K562 (cell line): ENCODE measurements at regions not wholly inside any gene's neighbourhood (a gene's known extent, or its start where the extent isn't known, plus 50 kb on each side); places are given as distances from the start of the nearest gene placed in this dataset.

ENCODE experiments used
- ATAC-seq: fragments of 200-7000 bp; cut with Tn5 transposase; 3 replicates; pipeline ENCODE4 v1.9.1; 2020; ENCODE audit warnings: moderate library complexity
- BruUV-seq: library from RNA; stranded (reverse); fragments of 400-500 nt; replicated peaks from 2 replicates; lab custom pipeline; 2021; lab: Mats Ljungman, UMichigan
- CTCF ChIA-PET: fragments of 300-600 bp; formaldehyde crosslinking; extraction: SDS; loops from one replicate; lab custom pipeline; 2021; ENCODE audit warnings: low intra/inter-chr PET ratio; lab: Yijun Ruan, JAX
- POLR2A ChIA-PET: fragments of 300-600, 350-650 bp; sonication (Branson Sonifier 250); formaldehyde crosslinking; extraction: SDS; loops from one replicate; lab custom pipeline; 2021; ENCODE audit warnings: antibody characterized with exemption, inconsistent platforms; lab: Yijun Ruan, JAX
- DNase-seq, 4 experiments: peaks; one replicate each; pipeline versions ENCODE4 v3.0.0 to v3.0.0-alpha.2; 2011 to 2018; ENCODE audit warnings: low spot score in 3 of 4, mixed read lengths in 3 of 4; ENCODE audit errors: extremely low read depth in 1 of 4
- FAIRE-seq: peaks from 2 replicates; lab custom pipeline; 2011; peaks lifted over from hg19 to GRCh38; lab: Jason Lieb, UNC
- H2AFZ ChIP-seq: 2 replicates; pipeline ENCODE4 v1.6.0; 2011; ENCODE audit warnings: low read depth, low read length, control low read depth, inconsistent platforms
- H3K27ac ChIP-seq: fragments of 200-600 bp; 3 replicates; pipeline ENCODE4 v1.8.0; 2011; ENCODE audit warnings: low read depth, mild to moderate bottlenecking, control low read depth, inconsistent platforms, low read length, moderate library complexity, mixed read lengths; ENCODE audit errors: extremely low read depth
- H3K27me3 ChIP-seq, 2 experiments: fragments of 300-600 bp in 1 of 2; 2 replicates in 1 of 2; 3 replicates in 1 of 2; pipeline versions ENCODE4 v1.6.0 to v1.8.0; 2011; ENCODE audit warnings: inconsistent platforms in 2 of 2, low read length in 2 of 2, mild to moderate bottlenecking in 1 of 2, mixed read lengths in 1 of 2, moderate library complexity in 1 of 2; ENCODE audit not compliant: control insufficient read depth in 2 of 2, insufficient read depth in 2 of 2
- H3K36me3 ChIP-seq: fragments of 300-600 bp; 3 replicates; pipeline ENCODE4 v1.8.0; 2011; ENCODE audit warnings: mild to moderate bottlenecking, low read length, inconsistent platforms; ENCODE audit not compliant: control insufficient read depth, insufficient read depth
- H3K4me1 ChIP-seq, 2 experiments: fragments of 200-600 bp in 1 of 2; replicated peaks in 1 of 2; 2 replicates in 1 of 2; 3 replicates in 1 of 2; pipeline versions ENCODE4 v1.5.1 to v1.8.0; 2011; ENCODE audit warnings: inconsistent platforms in 2 of 2, low read length in 2 of 2, mild to moderate bottlenecking in 1 of 2, mixed read lengths in 1 of 2, moderate library complexity in 1 of 2; ENCODE audit not compliant: control insufficient read depth in 2 of 2, insufficient read depth in 2 of 2
- H3K4me2 ChIP-seq: 2 replicates; pipeline ENCODE4 v1.6.1; 2011; ENCODE audit warnings: low read length, control low read depth, inconsistent platforms, mixed read lengths; ENCODE audit not compliant: insufficient read depth
- H3K4me3 ChIP-seq: fragments of 200-600 bp; sonication (generic), shearing (Covaris generic); 2 replicates; pipeline ENCODE4 v1.5.1; 2016; ENCODE audit warnings: control low read depth, inconsistent platforms
- H3K79me2 ChIP-seq: fragments of 200-600 bp; 3 replicates; pipeline ENCODE4 v1.8.0; 2011; ENCODE audit warnings: low read length, inconsistent platforms; ENCODE audit not compliant: control insufficient read depth, insufficient read depth
- H3K9ac ChIP-seq, 2 experiments: 2 replicates each; pipeline versions ENCODE4 v1.6.0 to v1.6.1; 2011; ENCODE audit warnings: low read depth in 2 of 2, low read length in 2 of 2, control low read depth in 1 of 2, inconsistent platforms in 1 of 2, mild to moderate bottlenecking in 1 of 2, mixed read lengths in 1 of 2; ENCODE audit not compliant: insufficient read depth in 1 of 2
- H3K9me1 ChIP-seq: one replicate; pipeline ENCODE4 v1.6.0; 2011; ENCODE audit warnings: inconsistent platforms, mild to moderate bottlenecking, low read length, moderate library complexity; ENCODE audit not compliant: control insufficient read depth, insufficient read depth
- H3K9me3 ChIP-seq: replicated peaks from 2 replicates; pipeline ENCODE4 v1.5.1; 2011; ENCODE audit warnings: low read depth, low read length, inconsistent platforms; ENCODE audit not compliant: control insufficient read depth, insufficient read depth
- H4K20me1 ChIP-seq: replicated peaks from 2 replicates; pipeline ENCODE4 v1.6.1; 2011; ENCODE audit warnings: low read length, inconsistent platforms, mixed read lengths; ENCODE audit not compliant: control insufficient read depth, insufficient read depth
- EP300 ChIP-seq: IDR thresholded peaks from 2 replicates; pipeline ENCODE4 v1.6.1; 2012; ENCODE audit warnings: low read length, improper control_type of control experiment
- ILK ChIP-seq: fragments of 450-650 bp; IDR thresholded peaks from 2 replicates; pipeline ENCODE4 v1.6.1; 2016; ENCODE audit warnings: missing genetic modification characterization, low read depth, mild to moderate bottlenecking, missing compliant biosample characterization, moderate library complexity, borderline replicate concordance
- KLF6 ChIP-seq: fragments of 250-450 bp; sonication (Bioruptor Pico); IDR thresholded peaks from 2 replicates; pipeline ENCODE4 v1.4.0; 2020; ENCODE audit warnings: mild to moderate bottlenecking, moderate library complexity, borderline replicate concordance
- OTX1 ChIP-seq: fragments of 450-650 bp; formaldehyde crosslinking; IDR thresholded peaks from 2 replicates; pipeline ENCODE4 v1.4.0; 2022; ENCODE audit warnings: mild to moderate bottlenecking
- POLR2B ChIP-seq: fragments of 450-650 bp; IDR thresholded peaks from 2 replicates; pipeline ENCODE4 v1.6.1; 2018; ENCODE audit warnings: low read depth; ENCODE audit not compliant: partially characterized antibody
- RUNX1 ChIP-seq: sonication (generic); IDR thresholded peaks from 2 replicates; pipeline ENCODE4 v1.6.1; 2016; ENCODE audit warnings: antibody characterized with exemption, low read depth
- TEAD1 ChIP-seq, 2 experiments: fragments of 450-650 bp in 1 of 2; sonication (generic) in 1 of 2; formaldehyde crosslinking; IDR thresholded peaks; 2 replicates each; pipeline versions ENCODE4 v1.4.0 to v1.8.0; 2020 to 2022; ENCODE audit warnings: mild to moderate bottlenecking in 2 of 2, missing genetic modification reagents in 1 of 2
- ZNF134 ChIP-seq: fragments of 250-450 bp; sonication (Bioruptor Pico); conservative IDR thresholded peaks from 2 replicates; pipeline ENCODE4 v1.4.0; 2020
- ZNF780A ChIP-seq: fragments of 250-450 bp; sonication (Bioruptor Pico); IDR thresholded peaks from 2 replicates; pipeline ENCODE4 v1.5.0; 2021; ENCODE audit warnings: mild to moderate bottlenecking
- WGBS: fragments of 100-300 bp; shearing (Covaris generic); methylation state at CpG from one replicate; pipeline ENCODE4 v1.1.6; 2016; ENCODE audit warnings: low coverage, mixed read lengths; ENCODE audit not compliant: insufficient coverage; ENCODE audit errors: missing lambda C conversion rate; 5-methylcytosine and 5-hydroxymethylcytosine counted together
- in situ Hi-C: fragments of 300-500 bp; cut with MboI; formaldehyde crosslinking; loops from 4 replicates; pipeline ENCODE4 v1.15.0; 2018; ENCODE audit warnings: inconsistent platforms, mixed read lengths
- intact Hi-C: fragments of 100-400 bp; cut with micrococcal nuclease; formaldehyde crosslinking; loops from 2 replicates; pipeline ENCODE4 v1.14.2; 2022
- TF ChIP-seq, protein P1 (sequence below): fragments of 200-800 bp; sonication (Bioruptor generic); IDR thresholded peaks from 2 replicates; pipeline ENCODE4 v1.6.1; 2016; ENCODE audit warnings: missing genetic modification characterization, missing compliant biosample characterization
- TF ChIP-seq, protein P2 (sequence below): fragments of 450-650 bp; IDR thresholded peaks from 2 replicates; pipeline ENCODE4 v1.6.1; 2018; ENCODE audit warnings: mild to moderate bottlenecking, low read depth; ENCODE audit not compliant: partially characterized antibody

DNA sequence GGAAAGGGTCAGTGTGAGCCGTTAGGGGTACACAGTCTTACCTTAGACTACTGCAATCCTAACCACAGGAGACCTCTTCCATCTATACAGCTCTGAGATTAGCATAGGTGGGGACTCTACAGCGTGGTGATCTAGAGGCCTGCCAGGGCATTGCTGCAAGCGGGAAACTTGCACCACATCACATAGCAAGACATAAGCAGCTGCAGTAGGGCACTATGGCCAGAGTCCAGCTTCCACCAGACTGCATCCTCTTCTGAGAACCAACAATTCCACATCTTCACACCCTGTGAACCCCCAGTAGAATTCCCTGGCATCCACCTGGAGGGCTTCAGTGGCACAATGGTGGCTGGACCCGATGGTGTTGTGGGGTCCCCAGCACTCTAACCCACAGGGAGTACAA lies 1564.3 kb upstream of the PRR20A start:
- no peak for DNase-seq
- H3K4me2 ChIP-seq: no peak overlapping the region
- H3K27me3 ChIP-seq: no peaks in the 10 kb centered on the region
- no peak for ATAC-seq
- H3K4me3 ChIP-seq: no peak overlapping the region
- no peaks in the 10 kb centered on the region for H3K79me2 ChIP-seq
- H3K36me3 ChIP-seq: no peaks in the 10 kb centered on the region
- H4K20me1 ChIP-seq: no peaks in the 10 kb centered on the region
- H3K4me1 ChIP-seq: no peaks in the 10 kb centered on the region
- ChIA-PET POLR2A (no interaction called here), CTCF (no interaction called here)
- WGBS: 0% methylated on average over 4 of the region's 4 CpGs
- in situ Hi-C loops: no loop called here
- TF ChIP-seq TEAD1 (CRISPR knock-in tag; IDR thresholded peaks at IDR 0.05): no peak
- no peak for TF ChIP-seq POLR2B
- TF ChIP-seq, protein P1, sequence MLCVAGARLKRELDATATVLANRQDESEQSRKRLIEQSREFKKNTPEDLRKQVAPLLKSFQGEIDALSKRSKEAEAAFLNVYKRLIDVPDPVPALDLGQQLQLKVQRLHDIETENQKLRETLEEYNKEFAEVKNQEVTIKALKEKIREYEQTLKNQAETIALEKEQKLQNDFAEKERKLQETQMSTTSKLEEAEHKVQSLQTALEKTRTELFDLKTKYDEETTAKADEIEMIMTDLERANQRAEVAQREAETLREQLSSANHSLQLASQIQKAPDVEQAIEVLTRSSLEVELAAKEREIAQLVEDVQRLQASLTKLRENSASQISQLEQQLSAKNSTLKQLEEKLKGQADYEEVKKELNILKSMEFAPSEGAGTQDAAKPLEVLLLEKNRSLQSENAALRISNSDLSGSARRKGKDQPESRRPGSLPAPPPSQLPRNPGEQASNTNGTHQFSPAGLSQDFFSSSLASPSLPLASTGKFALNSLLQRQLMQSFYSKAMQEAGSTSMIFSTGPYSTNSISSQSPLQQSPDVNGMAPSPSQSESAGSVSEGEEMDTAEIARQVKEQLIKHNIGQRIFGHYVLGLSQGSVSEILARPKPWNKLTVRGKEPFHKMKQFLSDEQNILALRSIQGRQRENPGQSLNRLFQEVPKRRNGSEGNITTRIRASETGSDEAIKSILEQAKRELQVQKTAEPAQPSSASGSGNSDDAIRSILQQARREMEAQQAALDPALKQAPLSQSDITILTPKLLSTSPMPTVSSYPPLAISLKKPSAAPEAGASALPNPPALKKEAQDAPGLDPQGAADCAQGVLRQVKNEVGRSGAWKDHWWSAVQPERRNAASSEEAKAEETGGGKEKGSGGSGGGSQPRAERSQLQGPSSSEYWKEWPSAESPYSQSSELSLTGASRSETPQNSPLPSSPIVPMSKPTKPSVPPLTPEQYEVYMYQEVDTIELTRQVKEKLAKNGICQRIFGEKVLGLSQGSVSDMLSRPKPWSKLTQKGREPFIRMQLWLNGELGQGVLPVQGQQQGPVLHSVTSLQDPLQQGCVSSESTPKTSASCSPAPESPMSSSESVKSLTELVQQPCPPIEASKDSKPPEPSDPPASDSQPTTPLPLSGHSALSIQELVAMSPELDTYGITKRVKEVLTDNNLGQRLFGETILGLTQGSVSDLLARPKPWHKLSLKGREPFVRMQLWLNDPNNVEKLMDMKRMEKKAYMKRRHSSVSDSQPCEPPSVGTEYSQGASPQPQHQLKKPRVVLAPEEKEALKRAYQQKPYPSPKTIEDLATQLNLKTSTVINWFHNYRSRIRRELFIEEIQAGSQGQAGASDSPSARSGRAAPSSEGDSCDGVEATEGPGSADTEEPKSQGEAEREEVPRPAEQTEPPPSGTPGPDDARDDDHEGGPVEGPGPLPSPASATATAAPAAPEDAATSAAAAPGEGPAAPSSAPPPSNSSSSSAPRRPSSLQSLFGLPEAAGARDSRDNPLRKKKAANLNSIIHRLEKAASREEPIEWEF: no peak
- no peak for TF ChIP-seq KLF6 (CRISPR knock-in tag)
- TF ChIP-seq ILK (tag): no peak
- no peak for TF ChIP-seq EP300
- TF ChIP-seq, protein P2, sequence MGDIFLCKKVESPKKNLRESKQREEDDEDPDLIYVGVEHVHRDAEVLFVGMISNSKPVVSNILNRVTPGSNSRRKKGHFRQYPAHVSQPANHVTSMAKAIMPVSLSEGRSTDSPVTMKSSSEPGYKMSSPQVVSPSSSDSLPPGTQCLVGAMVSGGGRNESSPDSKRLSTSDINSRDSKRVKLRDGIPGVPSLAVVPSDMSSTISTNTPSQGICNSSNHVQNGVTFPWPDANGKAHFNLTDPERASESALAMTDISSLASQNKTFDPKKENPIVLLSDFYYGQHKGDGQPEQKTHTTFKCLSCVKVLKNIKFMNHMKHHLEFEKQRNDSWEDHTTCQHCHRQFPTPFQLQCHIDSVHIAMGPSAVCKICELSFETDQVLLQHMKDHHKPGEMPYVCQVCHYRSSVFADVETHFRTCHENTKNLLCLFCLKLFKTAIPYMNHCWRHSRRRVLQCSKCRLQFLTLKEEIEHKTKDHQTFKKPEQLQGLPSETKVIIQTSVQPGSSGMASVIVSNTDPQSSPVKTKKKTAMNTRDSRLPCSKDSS: no peak
- no peak for TF ChIP-seq ZNF780A (CRISPR knock-in tag)
- TF ChIP-seq ZNF134 (CRISPR knock-in tag): no peak
- TF ChIP-seq RUNX1: no peak
- no peak for TF ChIP-seq OTX1 (CRISPR knock-in tag)
- H3K9ac ChIP-seq: no peak overlapping the region
- no peaks in the 10 kb centered on the region for H3K9me3 ChIP-seq
- BruUV-seq: no TSS peak
- no peak overlapping the region for H2AFZ ChIP-seq
- no peak overlapping the region for H3K27ac ChIP-seq
- H3K9me1 ChIP-seq: no peaks in the 10 kb centered on the region
- no peak for FAIRE-seq
- intact Hi-C loops: no loop called here
